IMR-90 (cell line): ENCODE measurements at regions not wholly inside any gene's neighbourhood (a gene's known extent, or its start where the extent isn't known, plus 50 kb on each side); places are given as distances from the start of the nearest gene placed in this dataset.

Experiments used
- ATAC-seq: fragments of 200-7000 bp; cut with Tn5 transposase; 2 replicates; pipeline ENCODE4 v1.9.1; 2020; ENCODE audit warnings: low read depth, mild to moderate bottlenecking, moderate library complexity
- BruUV-seq: library from RNA; stranded (reverse); fragments of 400-500 nt; replicated peaks from 2 replicates; lab custom pipeline; 2021; lab: Mats Ljungman, UMichigan
- CTCF ChIA-PET: fragments of 300-600 bp; formaldehyde crosslinking; extraction: SDS; loops from one replicate; lab custom pipeline; 2021; ENCODE audit warnings: antibody characterized with exemption; lab: Yijun Ruan, JAX
- POLR2A ChIA-PET: fragments of 300-600 bp; sonication (Branson Sonifier 250); formaldehyde crosslinking; loops from one replicate; lab custom pipeline; 2022; ENCODE audit warnings: antibody characterized with exemption; ENCODE audit not compliant: unreplicated experiment; lab: Charles Lee
- DNase-seq: peaks from one replicate; pipeline ENCODE4 v3.0.0; 2013
- H2AFZ ChIP-seq: replicated peaks from 2 replicates; pipeline ENCODE3; 2013; ENCODE audit warnings: low read length, mild to moderate bottlenecking; ENCODE audit not compliant: poor library complexity
- H2AK5ac ChIP-seq: 2 replicates; pipeline ENCODE4 v1.6.1; 2013; ENCODE audit warnings: low read depth, low read length, inconsistent platforms
- H2AK9ac ChIP-seq: replicated peaks from 2 replicates; pipeline ENCODE3; 2013; ENCODE audit warnings: mild to moderate bottlenecking, low read depth, low read length, moderate library complexity; ENCODE audit not compliant: poor library complexity
- H2BK120ac ChIP-seq: 2 replicates; pipeline ENCODE4 v1.6.1; 2013; ENCODE audit warnings: low read depth, low read length, inconsistent platforms
- H2BK15ac ChIP-seq: 3 replicates; pipeline ENCODE4 v1.6.1; 2013; ENCODE audit warnings: low read depth, low read length, inconsistent platforms
- H2BK20ac ChIP-seq: 2 replicates; pipeline ENCODE4 v1.6.1; 2013; ENCODE audit warnings: low read depth, mild to moderate bottlenecking, inconsistent platforms, low read length, moderate library complexity
- H2BK5ac ChIP-seq: 2 replicates; pipeline ENCODE4 v1.6.1; 2013; ENCODE audit warnings: mild to moderate bottlenecking, low read depth, low read length, inconsistent platforms; ENCODE audit not compliant: poor library complexity, severe bottlenecking
- H3K14ac ChIP-seq: replicated peaks from 2 replicates; pipeline ENCODE4 v1.6.1; 2013; ENCODE audit warnings: low read depth, low read length, inconsistent platforms
- H3K18ac ChIP-seq: 2 replicates; pipeline ENCODE4 v1.6.1; 2013; ENCODE audit warnings: low read depth, low read length, control low read depth
- H3K23ac ChIP-seq: 2 replicates; pipeline ENCODE4 v1.6.1; 2013; ENCODE audit warnings: low read depth, low read length, inconsistent platforms
- H3K27ac ChIP-seq: 2 replicates; pipeline ENCODE4 v1.5.1; 2013; ENCODE audit warnings: mild to moderate bottlenecking, control low read depth, low read length; ENCODE audit not compliant: insufficient read depth
- H3K27me3 ChIP-seq: 2 replicates; pipeline ENCODE4 v1.6.1; 2013; ENCODE audit warnings: low read length; ENCODE audit not compliant: control insufficient read depth, insufficient read depth
- H3K36me3 ChIP-seq: 2 replicates; pipeline ENCODE4 v1.6.1; 2013; ENCODE audit warnings: low read length, mixed read lengths; ENCODE audit not compliant: control insufficient read depth, insufficient read depth
- H3K4ac ChIP-seq: 2 replicates; pipeline ENCODE4 v1.6.1; 2013; ENCODE audit warnings: low read depth, low read length, inconsistent platforms
- H3K4me1 ChIP-seq: 2 replicates; pipeline ENCODE4 v1.6.1; 2013; ENCODE audit warnings: low read length, mixed read lengths; ENCODE audit not compliant: control insufficient read depth, insufficient read depth
- H3K4me2 ChIP-seq: 2 replicates; pipeline ENCODE4 v1.6.1; 2013; ENCODE audit warnings: low read depth, mild to moderate bottlenecking, control low read depth, low read length, moderate library complexity
- H3K4me3 ChIP-seq: 2 replicates; pipeline ENCODE4 v1.5.1; 2013; ENCODE audit warnings: low read depth, mild to moderate bottlenecking, control low read depth, low read length, moderate library complexity; ENCODE audit not compliant: insufficient read depth
- H3K56ac ChIP-seq: 2 replicates; pipeline ENCODE4 v1.6.1; 2013; ENCODE audit warnings: low read length, inconsistent platforms; ENCODE audit not compliant: insufficient read depth; ENCODE audit errors: extremely low read depth
- H3K79me1 ChIP-seq, 2 experiments: 2 replicates each; pipeline ENCODE4 v1.6.1; 2013; ENCODE audit warnings: low read length in 2 of 2, inconsistent platforms in 1 of 2, low read depth in 1 of 2
- H3K9ac ChIP-seq: 2 replicates; pipeline ENCODE4 v1.6.1; 2013; ENCODE audit warnings: low read depth, low read length, control low read depth
- H3K9me1 ChIP-seq: 2 replicates; pipeline ENCODE4 v1.6.1; 2013; ENCODE audit warnings: low read length, inconsistent platforms; ENCODE audit not compliant: insufficient read depth
- H3K9me3 ChIP-seq: 2 replicates; pipeline ENCODE4 v1.6.1; 2013; ENCODE audit warnings: low read length; ENCODE audit not compliant: control insufficient read depth, insufficient read depth
- H4K20me1 ChIP-seq: 2 replicates; pipeline ENCODE4 v1.6.1; 2013; ENCODE audit warnings: low read length, inconsistent platforms; ENCODE audit not compliant: insufficient read depth
- H4K5ac ChIP-seq: 2 replicates; pipeline ENCODE4 v1.6.1; 2013; ENCODE audit warnings: mild to moderate bottlenecking, low read depth, low read length, control low read depth
- H4K8ac ChIP-seq, 2 experiments: 2 replicates each; pipeline ENCODE4 v1.6.1; 2013; ENCODE audit warnings: low read depth in 2 of 2, low read length in 2 of 2, control low read depth in 1 of 2, inconsistent platforms in 1 of 2
- H4K91ac ChIP-seq: 2 replicates; pipeline ENCODE4 v1.6.1; 2013; ENCODE audit warnings: low read depth, low read length, inconsistent platforms; ENCODE audit not compliant: insufficient read depth
- BHLHE40 ChIP-seq: fragments of 150-350 bp; IDR thresholded peaks from 2 replicates; pipeline ENCODE4 v1.6.1; 2016; ENCODE audit warnings: mild to moderate bottlenecking, low read depth, low read length
- CEBPB ChIP-seq: IDR thresholded peaks from 2 replicates; pipeline ENCODE4 v1.6.1; 2012; ENCODE audit warnings: low read depth, low read length, improper control_type of control experiment
- CHD1 ChIP-seq: IDR thresholded peaks from 2 replicates; pipeline ENCODE4 v1.6.1; 2012; ENCODE audit warnings: low read depth, low read length, improper control_type of control experiment
- CTCF ChIP-seq: conservative IDR thresholded peaks from 2 replicates; pipeline ENCODE4 v1.5.1; 2012; ENCODE audit warnings: mild to moderate bottlenecking, low read depth, low read length, improper control_type of control experiment
- ELK1 ChIP-seq: fragments of 150-350 bp; IDR thresholded peaks from 2 replicates; pipeline ENCODE4 v1.6.1; 2016; ENCODE audit warnings: low read depth, mild to moderate bottlenecking, low read length, moderate library complexity, borderline replicate concordance
- FOS ChIP-seq: fragments of 150-350 bp; IDR thresholded peaks from 2 replicates; pipeline ENCODE4 v1.6.1; 2016; ENCODE audit warnings: low read depth, low read length
- MAFK ChIP-seq: IDR thresholded peaks from 2 replicates; pipeline ENCODE4 v1.6.1; 2012; ENCODE audit warnings: low read depth, low read length, improper control_type of control experiment
- MAZ ChIP-seq: IDR thresholded peaks from 2 replicates; pipeline ENCODE4 v1.6.1; 2012; ENCODE audit warnings: low read depth, mild to moderate bottlenecking, low read length, improper control_type of control experiment, moderate library complexity, borderline replicate concordance
- MXI1 ChIP-seq: IDR thresholded peaks from 2 replicates; pipeline ENCODE4 v1.6.1; 2012; ENCODE audit warnings: low read depth, mild to moderate bottlenecking, low read length, moderate library complexity, borderline replicate concordance
- NFE2L2 ChIP-seq: fragments of 150-350 bp; IDR thresholded peaks from 2 replicates; pipeline ENCODE4 v1.6.1; 2016; ENCODE audit warnings: low read depth, mild to moderate bottlenecking, low read length
- POLR2A ChIP-seq: IDR thresholded peaks from 2 replicates; pipeline ENCODE4 v1.6.1; 2012; ENCODE audit warnings: mild to moderate bottlenecking, low read depth, low read length
- RAD21 ChIP-seq: IDR thresholded peaks from 2 replicates; pipeline ENCODE4 v1.6.1; 2012; ENCODE audit warnings: low read length, improper control_type of control experiment
- RCOR1 ChIP-seq: IDR thresholded peaks from 2 replicates; pipeline ENCODE4 v1.6.1; 2012; ENCODE audit warnings: mild to moderate bottlenecking, low read length, improper control_type of control experiment; ENCODE audit not compliant: insufficient replicate concordance
- RFX5 ChIP-seq: IDR thresholded peaks from 2 replicates; pipeline ENCODE4 v1.8.0; 2012; ENCODE audit warnings: low read depth, mild to moderate bottlenecking, low read length, moderate library complexity
- SMC3 ChIP-seq: fragments of 150-350 bp; IDR thresholded peaks from 2 replicates; pipeline ENCODE4 v1.6.1; 2016; ENCODE audit warnings: low read depth, mild to moderate bottlenecking, antibody characterized with exemption, low read length, moderate library complexity
- USF2 ChIP-seq: fragments of 150-350 bp; IDR thresholded peaks from 2 replicates; pipeline ENCODE4 v1.6.1; 2017; ENCODE audit warnings: mild to moderate bottlenecking, antibody characterized with exemption, low read length, low read depth
- WGBS, 2 experiments: methylation state at CpG; one replicate each; pipeline versions ENCODE4 v1.1.5 to v1.1.7; 2013; ENCODE audit warnings: missing lambda C conversion rate in 2 of 2; ENCODE audit not compliant: insufficient read length in 1 of 2; ENCODE audit errors: extremely low coverage in 2 of 2; 5-methylcytosine and 5-hydroxymethylcytosine counted together
- dilution Hi-C: fragments of 300-500 bp; cut with HindIII; formaldehyde crosslinking; loops from one replicate; pipeline ENCODE4 v1.14.3; 2018; ENCODE audit warnings: low sequenced_read_pairs; ENCODE audit not compliant: unreplicated experiment
- in situ Hi-C: fragments of 300-500 bp; cut with MboI; formaldehyde crosslinking; loops from 3 replicates; pipeline ENCODE4 v1.14.3; 2019; ENCODE audit warnings: low sequenced_read_pairs, inconsistent platforms, mixed read lengths
- intact Hi-C: fragments of 100-400 bp; cut with micrococcal nuclease; formaldehyde crosslinking; loops from 2 replicates; pipeline ENCODE4 v1.10.0; 2022

- Histone ChIP-seq H2BK20ac (no peak overlapping the region), H3K18ac (no peak overlapping the region), H3K27me3 (peaks cover 14% of the 10 kb centered on the region), H3K56ac (no peak overlapping the region), H3K4ac (no peak overlapping the region), H4K8ac (no peak overlapping the region), H3K23ac (no peak overlapping the region), H3K4me2 (no peak overlapping the region), H3K79me1 (no peaks in the 10 kb centered on the region), H3K36me3 (no peaks in the 10 kb centered on the region), H4K20me1 (no peaks in the 10 kb centered on the region), H3K27ac (no peak overlapping the region), H2AK5ac (no peak overlapping the region), H4K5ac (no peak overlapping the region), H2AFZ (no peak overlapping the region), H3K9me3 (no peaks in the 10 kb centered on the region), H4K91ac (no peak overlapping the region), H3K9me1 (no peaks in the 10 kb centered on the region), H2BK120ac (no peak overlapping the region), H3K9ac (no peak overlapping the region), H3K14ac (no peak overlapping the region), H3K4me3 (no peak overlapping the region), H2BK15ac (no peak overlapping the region), H2BK5ac (no peak overlapping the region), H2AK9ac (no peak overlapping the region), H3K4me1 (no peaks in the 10 kb centered on the region)
- no peak for ATAC-seq
- intact Hi-C loops (no loop called here), dilution Hi-C loops (no loop called here), in situ Hi-C loops (no loop called here)
- no peak for DNase-seq
- WGBS, 2 experiments: 80% methylated on average over 1 of the region's 3 CpGs; no CpG with 5 or more reads in 1 of the 2 experiments
- CTCF ChIA-PET: interaction anchor here (0.7 kb wide), 1 partner anchor 299 kb away, joined by 3 read pairs; no protein-coding TSS in a partner anchor
- TF ChIP-seq CEBPB: no peak
- no peak for TF ChIP-seq NFE2L2
- no peak for TF ChIP-seq MXI1
- TF ChIP-seq MAZ: no peak
- TF ChIP-seq ELK1: no peak
- no peak for TF ChIP-seq RAD21
- no peak for TF ChIP-seq USF2
- TF ChIP-seq FOS: no peak
- TF ChIP-seq CHD1: no peak
- TF ChIP-seq MAFK: no peak
- TF ChIP-seq BHLHE40: no peak
- TF ChIP-seq RFX5: no peak
- no peak for TF ChIP-seq RCOR1
- no peak for TF ChIP-seq POLR2A
- TF ChIP-seq SMC3: no peak
- TF ChIP-seq CTCF: no peak
- POLR2A ChIA-PET: no interaction called here
- no TSS peak for BruUV-seq
These were observed 298.0 kb downstream of the TRIB2 start for GRCh38 chr2:13014783-13015182.
